ENCODE measurements at regions not wholly inside any gene's neighbourhood (a gene's known extent, or its start where the extent isn't known, plus 50 kb on each side); places are given as distances from the start of the nearest gene placed in this dataset.

DNA sequence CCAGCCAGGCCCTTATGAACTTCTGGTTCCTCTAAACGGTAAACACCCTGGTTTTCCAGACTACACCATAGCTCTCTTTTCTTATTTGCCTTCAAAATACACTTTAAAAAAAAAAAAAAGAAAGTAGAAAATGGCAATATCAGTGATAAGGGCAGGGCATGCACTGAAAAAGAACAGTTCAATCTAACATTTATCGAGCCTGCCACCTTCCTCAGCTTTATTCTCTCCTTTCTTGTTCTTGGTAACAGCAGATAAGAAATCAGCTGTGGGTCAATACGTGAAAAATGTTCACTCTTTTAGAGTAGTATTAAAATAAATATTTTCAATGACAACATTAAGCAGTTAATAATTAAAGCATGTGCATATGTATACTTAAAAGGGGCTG, 83.1 kb upstream of the ZNF648 start:
- H3K27ac Mint-ChIP-seq (ENCODE audit: unreplicated experiment): no peak overlapping the region
- H3K27me3 Mint-ChIP-seq (ENCODE audit: low read depth): no peaks in the 10 kb centered on the region
- no peak overlapping the region for H3K4me3 Mint-ChIP-seq
- peaks cover 35% of the 10 kb centered on the region for H3K4me1 Mint-ChIP-seq
- no peak for DNase-seq (ENCODE audit: low read depth, low spot score)
- no peak for TF ChIP-seq CTCF (conservative IDR thresholded peaks at IDR 0.05)
- H3K36me3 Mint-ChIP-seq (ENCODE audit: low read depth): no peaks in the 10 kb centered on the region
- no peaks in the 10 kb centered on the region for H3K9me3 Mint-ChIP-seq

DNA sequence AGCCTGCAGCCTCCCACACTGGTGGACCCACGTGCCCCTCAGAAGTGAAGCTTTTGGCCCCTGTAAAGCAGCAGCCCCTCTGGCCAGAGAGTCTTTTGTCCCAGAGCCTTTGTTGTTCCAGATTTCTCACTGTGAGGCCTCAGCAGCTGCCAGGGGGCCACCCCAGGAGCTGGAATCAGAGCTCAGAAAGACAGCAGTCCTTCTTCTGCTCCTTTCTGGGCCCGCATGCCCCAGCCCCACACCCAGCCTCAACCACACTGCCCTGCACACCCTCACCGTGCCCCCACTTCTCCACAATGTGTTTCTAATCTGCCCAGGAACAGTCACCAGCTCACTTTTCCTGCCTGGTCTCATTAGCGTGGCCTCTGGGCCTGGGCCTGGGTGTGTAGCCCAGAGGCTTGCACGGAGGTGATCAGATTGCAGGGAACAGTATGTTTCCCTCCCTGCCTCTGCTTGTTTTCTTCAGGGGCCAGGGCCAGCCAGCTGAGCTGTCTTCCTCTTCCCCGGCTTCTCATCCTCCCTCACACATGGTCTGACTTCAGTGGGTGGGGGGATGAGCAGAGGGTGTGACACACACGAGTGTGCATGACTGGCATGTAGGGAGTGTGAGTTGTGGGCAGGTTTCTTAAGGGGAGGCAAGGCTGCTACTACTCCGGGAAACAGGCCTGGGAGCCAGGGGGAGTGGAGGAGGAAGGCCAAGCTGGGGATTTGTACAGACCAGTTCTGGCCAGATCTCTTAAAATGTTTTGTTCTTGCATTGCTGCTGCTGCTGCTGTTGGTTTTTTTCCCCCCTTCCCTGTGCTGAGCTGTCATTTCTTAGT, 82.5 kb upstream of the ZNF648 start:
- TF ChIP-seq CTCF (conservative IDR thresholded peaks at IDR 0.05): no peak
- Mint-ChIP-seq H3K36me3 (ENCODE audit: low read depth) (no peaks in the 10 kb centered on the region), H3K4me1 (peaks cover 29% of the 10 kb centered on the region), H3K27ac (ENCODE audit: unreplicated experiment) (peak overlapping the region; percentile 98), H3K4me3 (peak overlapping the region; percentile 58), H3K27me3 (ENCODE audit: low read depth) (no peaks in the 10 kb centered on the region), H3K9me3 (no peaks in the 10 kb centered on the region)
- peak; percentile 24 for DNase-seq (ENCODE audit: low read depth, low spot score)

GRCh38 chr1:182143154-182143657, 81.7 kb upstream of the ZNF648 start:
- peak; percentile 97 for TF ChIP-seq CTCF (conservative IDR thresholded peaks at IDR 0.05)
- Mint-ChIP-seq H3K4me1 (peaks cover 27% of the 10 kb centered on the region), H3K27me3 (ENCODE audit: low read depth) (no peaks in the 10 kb centered on the region), H3K4me3 (peak overlapping the region; percentile 16), H3K9me3 (no peaks in the 10 kb centered on the region), H3K27ac (ENCODE audit: unreplicated experiment) (no peak overlapping the region), H3K36me3 (ENCODE audit: low read depth) (no peaks in the 10 kb centered on the region)
- peak; percentile 99 for DNase-seq (ENCODE audit: low read depth, low spot score)

GRCh38 chr1:182142621-182143020, 81.1 kb upstream of the ZNF648 start:
- peak overlapping the region; percentile 6 for H3K27ac Mint-ChIP-seq (ENCODE audit: unreplicated experiment)
- H3K9me3 Mint-ChIP-seq: no peaks in the 10 kb centered on the region
- no peaks in the 10 kb centered on the region for H3K36me3 Mint-ChIP-seq (ENCODE audit: low read depth)
- no peak for TF ChIP-seq CTCF (conservative IDR thresholded peaks at IDR 0.05)
- peaks cover 27% of the 10 kb centered on the region for H3K4me1 Mint-ChIP-seq
- DNase-seq (ENCODE audit: low read depth, low spot score): no peak
- H3K4me3 Mint-ChIP-seq: no peak overlapping the region
- no peaks in the 10 kb centered on the region for H3K27me3 Mint-ChIP-seq (ENCODE audit: low read depth)

DNA sequence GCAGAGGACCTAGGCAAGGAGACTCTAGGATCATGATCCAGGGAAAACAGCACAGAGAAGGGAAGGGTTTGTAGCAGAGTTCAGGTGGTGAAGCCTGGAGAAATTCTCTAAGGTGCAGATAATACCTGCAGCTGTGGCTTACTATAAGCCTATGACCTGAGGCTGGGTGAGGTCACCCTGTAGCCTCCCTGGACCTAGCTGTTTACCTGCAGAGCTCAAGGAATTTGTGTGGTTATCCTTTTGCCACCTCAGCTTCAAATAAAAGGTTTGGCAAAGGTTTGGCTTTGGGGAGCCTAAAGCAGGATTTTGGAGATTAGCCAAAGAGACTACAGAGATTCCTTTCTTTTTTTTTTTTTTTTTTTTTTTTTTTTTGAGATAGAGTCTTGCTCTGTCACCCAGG, 79.5 kb upstream of the ZNF648 start:
- H3K4me1 Mint-ChIP-seq: peaks cover 27% of the 10 kb centered on the region
- H3K27me3 Mint-ChIP-seq (ENCODE audit: low read depth): no peaks in the 10 kb centered on the region
- no peaks in the 10 kb centered on the region for H3K36me3 Mint-ChIP-seq (ENCODE audit: low read depth)
- H3K9me3 Mint-ChIP-seq: no peaks in the 10 kb centered on the region
- TF ChIP-seq CTCF (conservative IDR thresholded peaks at IDR 0.05): no peak
- H3K4me3 Mint-ChIP-seq: no peak overlapping the region
- no peak overlapping the region for H3K27ac Mint-ChIP-seq (ENCODE audit: unreplicated experiment)
- DNase-seq (ENCODE audit: low read depth, low spot score): no peak

Measured in neural crest cell (in vitro differentiated cells).